ENCODE measurements at regions not wholly inside any gene's neighbourhood (a gene's known extent, or its start where the extent isn't known, plus 50 kb on each side); places are given as distances from the start of the nearest gene placed in this dataset.

DNA sequence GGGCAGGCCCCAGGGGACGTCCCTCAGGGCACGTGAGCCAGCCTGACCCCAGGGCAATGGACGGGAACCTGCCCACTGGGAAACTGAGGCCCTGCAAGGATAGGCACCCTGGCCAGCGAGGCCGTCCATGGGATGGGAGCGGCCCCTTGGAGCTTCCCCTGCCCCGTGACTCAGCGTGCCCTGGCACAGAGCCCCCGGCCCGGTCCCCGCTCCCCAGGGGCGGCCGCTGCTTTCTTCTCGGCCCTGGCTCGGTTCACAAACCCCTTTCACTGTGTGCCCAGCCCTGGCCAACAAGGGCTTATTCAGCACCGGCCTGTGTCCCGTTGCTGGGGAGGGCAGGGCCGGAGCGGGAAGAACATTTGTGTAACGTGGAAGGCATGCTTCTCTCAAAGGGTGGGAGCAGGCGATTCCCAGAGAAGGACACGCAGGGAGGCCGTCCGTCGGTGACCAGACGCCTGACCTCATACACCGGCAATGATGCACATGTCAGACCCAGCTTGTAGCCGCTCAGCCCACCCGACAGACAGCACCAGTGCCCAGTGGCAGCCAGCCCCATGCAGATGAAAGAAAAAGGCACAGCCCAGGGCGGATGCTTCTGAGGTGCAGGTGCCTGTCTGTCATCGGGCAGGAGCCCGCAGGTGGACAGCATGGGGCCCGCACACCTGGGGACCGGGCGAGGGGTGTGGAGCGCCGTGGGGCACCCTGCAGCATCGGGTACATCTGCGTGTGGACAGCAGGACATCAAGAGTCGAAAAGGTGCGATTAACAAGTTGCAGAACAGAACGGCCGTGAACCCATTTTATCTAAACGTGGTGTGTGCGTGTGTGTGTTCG, 94.5 kb downstream of the PDGFA start:
- no peak for DNase-seq

DNA sequence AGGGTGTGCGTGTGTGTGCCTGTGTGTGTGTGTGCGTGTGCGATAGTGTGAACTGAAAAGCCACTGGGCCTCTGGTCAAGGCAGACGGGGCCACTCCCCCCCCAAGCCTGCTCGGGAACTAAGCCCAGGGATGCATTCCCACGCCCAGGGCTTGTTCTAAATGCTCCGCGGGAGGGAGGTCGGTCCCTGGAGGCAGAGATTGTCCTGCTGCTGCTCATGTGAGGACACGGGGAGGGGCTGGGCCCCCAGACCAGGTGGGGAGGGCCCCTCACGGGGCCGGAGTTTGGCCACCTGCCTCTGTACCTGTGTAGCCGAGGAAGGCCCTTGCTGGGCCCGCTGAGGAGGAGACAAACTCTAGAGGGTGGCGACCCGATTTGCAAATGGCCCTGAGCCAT, 93.9 kb downstream of the PDGFA start:
- no peak for DNase-seq

DNA sequence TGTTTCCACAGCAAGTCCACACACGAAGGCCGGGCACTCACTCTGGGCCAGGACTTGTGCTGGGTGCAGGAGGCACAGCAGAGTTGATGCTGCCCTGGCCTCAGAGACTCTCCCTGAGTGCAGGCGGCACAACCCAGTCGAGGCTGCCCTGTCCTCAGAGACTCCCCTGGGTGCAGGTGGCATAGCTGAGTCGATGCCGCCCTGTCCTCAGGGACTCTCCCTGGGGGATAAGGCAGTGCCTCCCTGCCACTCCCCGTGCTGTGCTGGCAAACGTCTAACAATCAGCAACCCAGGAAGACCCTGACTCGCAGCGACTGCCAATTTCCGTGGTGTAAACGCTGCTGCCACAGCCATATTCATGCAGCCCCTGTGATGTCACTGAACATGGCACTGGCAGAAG, 93.1 kb downstream of the PDGFA start:
- DNase-seq: no peak

DNA sequence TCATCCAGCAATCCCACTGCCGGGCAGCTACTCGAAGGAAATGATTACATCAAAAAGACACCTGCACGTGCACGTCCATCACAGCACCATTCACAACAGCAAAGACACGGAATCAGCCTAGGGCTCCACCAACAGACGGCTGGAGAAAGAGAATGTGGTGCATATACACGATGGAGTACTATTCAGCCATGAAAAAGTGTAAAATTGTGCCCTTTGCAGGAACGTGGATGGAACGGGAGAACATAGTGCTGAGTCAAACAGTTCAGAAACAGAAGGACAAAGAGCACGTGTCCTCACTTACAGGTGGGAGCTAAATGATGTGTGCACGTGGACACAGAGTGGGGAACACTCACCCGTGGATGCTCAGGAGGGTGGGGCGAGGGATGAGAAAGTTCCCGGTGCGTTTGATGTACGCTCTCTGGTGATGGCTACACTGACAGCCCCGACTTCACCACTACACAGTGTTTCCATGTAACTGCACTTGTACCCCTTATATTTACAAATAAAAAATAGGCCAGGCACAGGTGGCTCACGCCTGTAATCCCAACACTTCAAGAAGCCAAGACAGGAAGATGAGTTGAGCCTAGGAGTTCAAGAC, 92.0 kb downstream of the PDGFA start:
- no peak for DNase-seq

DNA sequence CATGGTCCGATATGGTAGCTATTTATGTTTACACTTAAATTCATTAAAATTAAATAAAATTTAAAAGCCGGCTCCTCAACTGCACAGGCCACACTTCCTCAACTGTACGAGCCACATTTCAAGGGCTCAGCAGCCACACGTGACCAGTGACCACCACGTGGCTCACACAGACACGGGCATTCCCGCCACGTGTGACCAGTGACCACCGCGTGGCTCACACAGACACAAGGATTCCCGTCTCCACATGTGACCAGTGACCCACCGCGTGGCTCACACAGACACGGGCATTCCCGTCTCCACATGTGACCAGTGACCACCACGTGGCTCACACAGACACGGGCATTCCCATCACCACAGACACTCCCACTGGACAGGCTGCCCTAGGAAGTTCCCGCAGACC, 91.3 kb downstream of the PDGFA start:
- DNase-seq: no peak

DNA sequence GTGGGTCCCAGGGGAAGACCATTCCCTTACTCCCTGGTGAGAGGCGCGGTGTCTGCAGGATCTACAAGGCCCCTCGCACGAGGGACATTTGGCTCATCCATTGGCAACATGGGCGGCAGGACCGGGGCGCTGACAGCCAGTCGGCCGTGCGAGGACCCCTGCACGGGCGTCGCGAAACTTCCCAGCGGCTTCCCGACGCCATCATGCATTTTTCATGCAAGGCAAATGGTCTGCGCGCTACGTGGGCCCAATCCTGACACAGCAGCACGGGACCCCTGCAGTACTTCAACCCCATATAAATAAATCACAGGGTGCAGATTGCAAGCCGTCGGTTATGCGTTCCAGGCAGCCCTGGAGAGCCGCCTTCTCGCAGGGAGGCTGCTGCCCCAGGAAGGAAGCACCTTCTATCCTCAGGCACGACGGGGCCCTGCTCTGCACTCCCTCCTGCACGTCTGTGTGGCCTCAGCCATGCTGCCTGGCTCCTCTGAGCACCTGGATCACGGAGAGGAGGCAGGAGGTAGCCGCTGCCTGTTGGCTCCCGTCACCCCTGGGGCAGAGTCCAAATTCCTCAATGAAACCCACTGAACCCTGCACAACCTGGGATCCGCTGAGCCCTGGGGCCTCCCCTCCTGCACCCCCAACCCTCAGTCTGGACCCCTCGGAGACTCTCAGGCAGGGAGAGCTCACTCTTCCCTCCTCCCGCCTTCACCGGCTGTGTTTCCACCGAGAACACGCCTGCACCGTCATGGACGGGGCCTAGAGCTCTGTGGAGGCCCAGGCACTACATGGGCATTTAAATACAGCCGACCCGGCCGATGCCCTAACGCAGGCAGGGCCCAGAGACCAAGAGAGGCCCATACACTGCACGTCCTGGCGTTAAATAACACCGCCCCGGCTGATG, 90.5 kb downstream of the PDGFA start:
- no peak for DNase-seq

DNA sequence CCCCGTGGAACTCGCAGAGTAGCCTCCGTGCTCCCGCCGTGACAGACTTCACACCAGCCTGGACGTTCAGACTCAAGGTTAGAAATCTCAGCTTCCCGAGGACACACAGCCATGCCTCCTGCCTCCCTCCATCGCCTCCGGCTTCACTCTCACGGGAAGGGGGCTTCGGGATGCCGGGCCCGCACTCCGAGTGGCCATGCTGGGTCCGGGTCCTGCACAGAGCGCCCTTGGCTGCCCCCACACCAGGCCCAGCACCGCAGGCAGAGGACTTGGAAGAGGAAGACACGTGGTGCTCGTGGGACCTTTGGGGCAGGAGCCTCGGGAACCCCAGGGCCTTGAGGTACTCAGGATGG, 89.8 kb downstream of the PDGFA start:
- no peak for DNase-seq

DNA sequence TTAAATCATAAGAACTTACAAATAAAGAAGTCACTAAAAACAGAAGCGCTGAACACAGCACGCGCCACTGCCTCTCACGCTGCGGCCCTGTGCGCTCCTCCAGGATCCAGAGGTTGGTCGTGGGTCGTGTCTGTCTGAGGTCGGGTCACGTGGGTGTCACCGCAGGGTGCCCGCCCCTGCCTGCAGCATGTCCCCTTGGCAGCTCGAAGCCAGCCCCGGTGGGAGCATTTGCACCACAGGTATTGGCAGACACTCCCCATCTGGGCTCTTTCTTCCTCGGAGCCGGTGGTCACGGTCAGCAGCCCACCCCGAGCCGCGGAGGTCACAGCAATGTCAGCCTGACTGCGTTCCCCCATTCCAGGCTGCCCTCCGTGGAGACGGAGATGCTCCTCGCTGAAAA, 88.6 kb downstream of the PDGFA start:
- DNase-seq: no peak

DNA sequence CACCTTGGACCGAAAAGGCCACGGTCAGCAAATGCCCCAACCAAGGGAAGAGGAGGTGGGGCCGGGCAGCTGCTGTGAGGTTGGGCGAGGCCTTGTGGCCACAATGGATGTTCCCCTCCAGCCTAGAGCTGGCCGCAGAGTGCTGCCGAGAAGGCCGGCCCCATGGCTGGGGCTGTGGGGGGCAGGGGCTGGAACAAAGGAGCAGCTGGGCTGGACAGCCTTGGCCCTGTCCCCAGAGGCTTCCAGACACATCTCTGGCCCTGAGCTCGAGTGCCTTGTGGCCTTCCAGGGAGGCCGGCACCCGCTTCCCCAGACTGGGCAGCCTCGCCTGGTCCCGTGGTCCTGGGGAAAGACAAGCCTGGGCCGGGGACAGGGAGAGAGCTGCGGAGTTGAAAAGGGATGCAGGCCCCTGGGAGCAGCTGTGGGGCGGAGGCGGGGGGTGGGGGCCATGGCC, 88.0 kb downstream of the PDGFA start:
- no peak for DNase-seq

DNA sequence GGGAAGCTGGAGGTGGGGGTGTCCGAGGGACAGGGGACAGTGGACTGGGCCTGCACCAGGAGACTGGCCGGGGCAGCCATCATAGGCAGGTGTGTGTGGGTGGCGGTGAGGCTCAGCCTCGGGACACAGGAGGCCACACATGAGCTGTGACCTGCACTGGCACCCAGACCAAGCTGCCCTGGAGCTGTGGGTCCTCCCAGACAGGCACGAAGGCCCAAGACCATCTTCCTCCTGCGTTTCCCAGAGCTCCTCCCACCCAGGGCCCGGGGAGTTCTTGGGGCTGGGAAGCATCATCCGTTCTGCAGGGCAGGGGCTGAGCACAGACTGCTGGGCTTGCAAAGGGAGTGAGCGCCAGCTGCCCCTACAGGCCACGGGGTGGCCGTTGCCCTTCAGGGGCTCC, 87.4 kb downstream of the PDGFA start:
- DNase-seq: no peak

DNA sequence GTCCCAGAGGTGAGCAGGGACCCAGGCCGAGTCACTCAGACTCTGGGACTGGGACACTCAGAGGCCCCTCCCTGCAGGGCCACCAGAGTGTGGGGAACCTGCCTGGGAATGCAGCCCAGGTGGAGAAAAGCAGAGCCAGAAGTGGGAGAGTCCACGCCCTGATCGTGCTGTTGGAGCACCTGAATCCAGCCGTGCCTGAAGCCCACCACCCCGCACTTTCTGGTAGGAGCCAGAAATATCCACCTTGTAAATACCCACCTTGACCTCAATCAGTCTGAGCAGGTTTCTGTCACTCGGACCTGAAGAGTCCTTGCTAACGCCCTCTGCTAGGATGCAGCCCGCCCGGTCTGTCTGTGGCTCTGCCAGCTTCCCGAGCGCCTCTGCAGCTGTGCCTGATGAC, 86.7 kb downstream of the PDGFA start:
- DNase-seq: no peak

DNA sequence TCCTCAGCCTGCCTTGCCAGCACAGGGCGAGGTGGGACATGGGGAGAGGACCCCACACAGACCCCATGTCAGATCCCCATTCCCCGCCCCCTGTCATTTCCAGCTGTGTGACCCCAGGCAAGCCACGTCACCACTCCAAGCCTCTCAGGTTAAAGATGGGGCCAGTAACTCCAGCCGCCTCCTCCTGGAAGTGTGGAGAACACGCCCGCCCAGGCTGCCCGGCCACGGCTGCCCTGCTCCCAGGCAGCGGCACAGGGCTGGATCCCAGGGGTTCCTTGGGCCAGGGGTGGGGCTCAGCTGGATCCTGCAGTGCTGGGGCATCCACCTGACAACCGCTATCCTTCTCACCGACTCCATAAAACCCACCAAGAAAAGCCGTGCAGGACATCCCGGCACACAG, 86.1 kb downstream of the PDGFA start:
- DNase-seq: no peak

DNA sequence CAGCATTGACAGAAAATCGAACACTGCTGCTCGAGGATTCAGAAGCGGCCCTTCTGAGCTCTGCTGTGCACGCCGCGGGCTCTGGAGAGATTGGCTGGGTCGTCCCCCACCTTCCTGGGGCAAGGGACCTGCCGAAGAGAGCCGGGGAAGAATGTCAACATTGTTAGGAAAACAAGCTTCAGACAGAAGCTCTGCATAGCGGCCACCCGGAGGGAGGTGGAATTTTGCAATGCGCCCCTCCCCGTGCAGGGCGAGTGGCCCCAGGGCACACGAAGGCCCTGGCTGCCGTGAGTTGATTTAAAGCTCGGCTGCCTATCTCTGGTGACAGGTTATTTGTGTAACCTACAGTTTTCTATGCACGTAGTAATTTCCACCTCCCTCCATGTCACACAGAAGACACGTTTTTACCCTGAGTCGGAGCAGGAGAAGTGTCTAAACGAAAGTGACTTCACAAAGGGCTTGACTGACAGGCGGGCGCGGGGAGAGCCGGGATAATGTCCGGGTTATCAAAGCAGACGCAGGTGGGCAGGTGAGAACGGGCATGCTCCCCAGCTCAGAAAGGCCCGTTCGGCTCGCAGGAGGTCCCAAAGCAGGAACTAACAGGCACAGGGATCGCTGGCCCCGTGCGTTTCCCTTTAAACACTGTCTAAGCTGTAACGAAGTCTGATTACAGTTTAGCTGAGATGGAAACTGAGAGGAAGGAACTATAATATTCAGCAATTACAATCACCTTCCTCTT, 84.6 kb downstream of the PDGFA start:
- no peak for DNase-seq

DNA sequence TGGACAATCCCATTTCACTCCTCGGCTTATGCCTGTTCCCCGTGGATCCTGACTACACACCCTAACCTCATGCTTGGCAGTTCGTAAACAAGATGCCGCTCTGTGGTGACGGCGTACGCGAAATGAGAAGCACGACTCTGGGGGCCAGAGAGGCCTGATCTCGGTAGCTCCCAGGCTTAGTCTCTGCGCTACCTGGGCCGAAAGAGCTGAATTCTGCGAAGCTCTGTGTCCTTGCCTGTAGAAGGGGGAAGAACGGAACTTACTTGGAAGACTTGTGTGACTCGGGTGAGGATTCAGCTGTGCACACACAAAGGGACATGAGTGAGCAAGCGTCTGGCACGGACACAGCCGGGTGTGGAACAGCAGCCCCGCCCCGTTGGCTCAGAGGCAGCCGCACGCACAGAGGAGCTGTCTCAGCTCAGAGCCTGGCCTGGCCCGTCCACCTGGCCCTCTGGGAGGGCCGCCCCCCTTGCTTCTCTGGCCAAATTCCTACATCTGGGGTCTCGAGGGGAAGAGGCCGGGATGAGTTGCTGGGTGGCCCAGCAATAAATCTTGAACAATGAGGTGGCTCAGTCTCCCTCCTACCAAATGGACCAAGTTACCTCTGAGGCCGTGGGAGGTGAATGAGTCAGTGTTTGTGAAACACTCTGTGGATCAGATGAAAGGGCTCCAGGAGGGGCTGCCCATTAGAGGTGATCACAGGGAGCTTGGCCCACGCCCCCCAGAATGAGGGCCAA, 83.8 kb downstream of the PDGFA start:
- no peak for DNase-seq

DNA sequence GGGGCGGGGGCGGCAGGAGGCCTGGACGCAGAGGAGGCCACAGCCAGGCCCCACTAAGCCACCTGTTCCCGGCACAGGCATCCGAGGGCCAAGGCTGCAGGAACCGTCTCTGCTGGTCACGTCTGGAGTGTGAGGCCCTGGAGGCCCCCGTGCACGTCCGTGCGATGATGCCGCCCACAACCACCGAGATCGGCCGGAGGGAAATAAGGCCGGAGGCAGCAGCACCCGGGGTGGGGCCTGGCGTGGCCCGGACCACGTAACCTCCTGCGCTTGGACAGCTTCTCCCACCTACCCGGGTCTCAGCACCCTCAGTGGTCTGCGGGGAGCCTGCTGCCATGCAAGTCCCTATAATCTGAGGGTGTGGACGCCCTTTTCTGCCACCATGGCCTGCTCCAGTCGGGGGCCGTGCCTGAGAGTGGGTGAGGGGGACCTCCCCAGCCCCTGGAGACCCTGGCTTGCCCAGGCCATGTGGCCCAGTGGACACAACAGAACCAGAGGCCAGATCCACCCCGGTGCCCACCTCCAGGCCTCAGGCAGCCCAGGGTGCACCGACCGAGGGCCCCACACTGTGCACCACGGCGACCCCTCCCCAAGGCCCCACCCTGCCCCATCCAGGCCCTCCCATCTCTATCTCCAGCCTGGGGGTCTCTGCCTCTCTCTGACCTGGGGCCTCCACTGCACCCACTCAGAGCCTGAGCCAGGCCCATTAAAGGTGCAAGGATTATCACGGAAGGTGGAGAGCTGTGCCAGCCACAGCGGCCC, 83.1 kb downstream of the PDGFA start:
- no peak for DNase-seq

DNA sequence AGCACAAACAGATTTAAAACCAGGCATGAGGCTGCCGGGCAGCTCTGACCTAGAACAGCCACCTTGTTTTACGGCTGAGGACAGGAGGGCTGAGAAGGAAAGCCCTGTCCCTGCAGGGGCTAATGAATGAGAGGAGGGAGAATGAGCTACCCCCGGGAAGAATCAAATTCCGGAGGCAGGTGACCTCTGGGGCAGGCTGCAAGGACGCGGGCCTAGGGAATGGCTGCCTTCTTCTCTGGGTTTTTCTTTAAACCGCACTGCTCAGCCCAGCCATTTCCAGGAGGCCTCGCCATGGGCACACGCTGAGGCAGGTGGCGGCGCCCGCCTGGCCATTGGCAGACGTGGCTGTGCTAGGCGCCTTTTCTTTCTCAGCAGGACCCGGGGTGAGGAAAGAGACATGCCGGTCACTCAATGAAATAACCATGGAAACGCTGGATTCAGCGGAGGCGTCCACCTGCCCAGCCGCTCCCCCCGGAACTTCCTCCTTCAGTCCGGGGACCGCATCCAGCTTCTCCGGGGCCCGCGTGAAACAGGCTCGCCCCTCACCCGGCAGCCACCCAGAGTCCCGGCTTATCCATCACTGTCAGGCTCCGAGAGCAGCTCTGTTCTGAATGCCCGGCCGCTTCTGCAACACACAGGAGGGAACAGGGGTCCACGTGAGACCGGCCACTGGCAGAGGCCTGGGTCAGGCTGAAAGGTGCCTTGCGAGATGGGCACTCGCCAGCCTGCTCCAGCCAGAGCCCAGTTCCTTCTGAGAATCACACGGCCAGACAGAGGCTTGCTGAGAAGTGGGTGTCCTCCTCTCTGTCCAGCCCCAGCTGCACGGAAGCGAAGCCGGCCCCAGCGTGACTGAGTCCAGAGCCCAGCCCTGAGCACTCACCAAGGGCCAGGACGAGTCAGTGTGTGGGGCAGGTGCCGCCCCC, 82.1 kb downstream of the PDGFA start:
- no peak for DNase-seq

DNA sequence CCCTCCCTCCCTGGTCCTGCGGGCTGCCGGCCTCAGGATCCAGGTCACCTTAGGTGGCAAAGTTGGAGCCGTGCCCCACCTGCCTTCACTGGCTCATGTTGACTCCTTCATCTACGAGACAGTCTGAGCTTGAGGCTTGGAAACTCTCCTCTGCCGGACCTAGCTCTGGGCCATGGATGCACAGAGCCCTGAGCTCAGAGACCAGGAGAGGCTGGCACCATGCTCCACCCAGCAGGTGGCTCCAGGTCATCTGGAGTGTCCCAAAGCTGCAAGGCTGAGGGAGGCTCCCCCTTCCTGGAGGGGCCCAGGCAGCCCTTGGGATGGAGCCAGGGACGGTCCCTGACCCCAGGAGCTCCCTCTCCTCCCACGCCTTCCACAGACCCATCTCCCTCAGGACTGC, 81.3 kb downstream of the PDGFA start:
- DNase-seq: no peak

DNA sequence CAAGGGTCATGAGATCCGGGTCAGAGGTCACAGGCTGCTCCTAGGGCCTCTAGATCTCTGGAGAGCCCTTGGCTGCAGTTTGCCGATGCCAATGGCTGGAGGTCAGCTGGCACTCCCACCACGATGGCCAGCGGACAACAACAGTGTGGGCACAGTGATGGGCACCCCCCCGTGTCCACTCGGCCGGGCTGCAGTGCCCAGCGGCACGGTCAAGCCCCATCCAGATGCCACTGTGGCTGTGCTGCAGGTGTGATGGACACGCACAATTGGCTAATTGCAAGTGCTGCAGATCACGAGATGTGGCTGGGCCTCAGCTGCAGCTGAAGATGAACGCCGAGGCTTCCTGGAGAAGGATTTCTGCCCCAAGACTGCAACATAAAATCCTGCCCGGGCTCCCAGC, 80.7 kb downstream of the PDGFA start:
- DNase-seq: no peak

DNA sequence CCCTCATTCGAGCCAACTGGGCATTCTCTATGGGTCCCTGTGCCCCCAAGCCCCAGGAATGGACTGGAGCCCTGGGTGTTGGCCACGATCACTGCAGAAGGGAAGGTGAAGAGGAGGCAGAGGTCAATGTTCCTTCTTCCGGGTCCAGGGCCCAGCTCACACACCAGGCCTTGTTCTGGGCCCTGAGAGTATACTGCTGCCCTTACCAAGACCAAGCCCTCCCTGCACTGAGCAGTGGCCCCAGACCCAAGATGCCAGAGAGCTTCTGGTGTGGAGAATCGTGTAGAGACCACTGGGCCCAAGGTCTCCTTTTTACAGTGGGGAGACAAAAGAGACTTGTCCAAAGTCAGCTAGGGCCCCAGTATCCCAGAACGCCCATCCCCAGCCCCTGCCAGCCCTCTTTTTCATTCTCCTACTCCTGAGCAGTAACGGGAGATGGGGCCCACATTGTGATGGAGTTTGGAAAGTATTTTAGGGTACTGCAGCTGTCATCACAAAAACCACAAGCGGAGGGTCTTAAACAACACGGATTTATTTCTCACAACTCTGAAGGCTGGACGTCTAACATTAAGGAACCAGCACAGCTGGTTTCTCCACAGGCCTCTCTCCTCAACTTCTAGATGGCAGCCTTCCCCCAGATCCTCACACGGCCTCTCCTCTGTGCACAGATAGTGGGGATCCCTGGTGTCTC, 79.4 kb downstream of the PDGFA start:
- DNase-seq: no peak
